RCC 7860 (cell line): ENCODE measurements at regions not wholly inside any gene's neighbourhood (a gene's known extent, or its start where the extent isn't known, plus 50 kb on each side); places are given as distances from the start of the nearest gene placed in this dataset.

Experiments
- DNase-seq: peaks from one replicate; pipeline ENCODE4 v3.0.0-alpha.2; 2015; ENCODE audit warnings: low spot score
- FAIRE-seq: peaks from 2 replicates; lab custom pipeline; 2012; peaks lifted over from hg19 to GRCh38; lab: Jason Lieb, UNC

- DNase-seq (peak; percentile 0), FAIRE-seq (no peak)
Measured at GRCh38 chr7:97798046-97799019, 66.4 kb downstream of the TAC1 start.

DNA sequence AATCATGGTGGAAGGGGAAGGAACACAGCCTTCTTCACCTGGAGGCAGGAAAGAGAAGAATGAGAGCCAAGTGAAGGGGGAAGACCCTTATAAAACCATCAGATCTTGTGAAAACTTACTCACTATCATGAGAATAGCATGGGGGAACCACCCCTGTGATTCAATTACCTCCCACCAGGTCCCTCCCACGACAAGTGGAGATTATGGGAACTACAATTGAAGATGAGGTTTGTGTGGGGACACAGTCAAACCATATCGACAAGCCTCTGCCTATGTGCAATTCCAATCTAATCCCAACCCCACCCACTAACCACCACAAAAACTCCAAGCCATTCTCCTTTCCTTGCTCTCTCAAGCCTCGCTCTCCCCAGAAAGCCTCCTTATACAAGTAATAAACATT, 69.2 kb downstream of the TAC1 start:
- FAIRE-seq (no peak), DNase-seq (no peak)
